Common myeloid progenitor, CD34-positive (primary cell): ENCODE measurements at regions not wholly inside any gene's neighbourhood (a gene's known extent, or its start where the extent isn't known, plus 50 kb on each side); places are given as distances from the start of the nearest gene placed in this dataset.

Source experiments
- CTCF ChIA-PET: fragments of 350-600 bp; sonication (Branson Sonifier 250); formaldehyde crosslinking; loops from one replicate; lab custom pipeline; 2021; ENCODE audit warnings: antibody characterized with exemption; lab: Charles Lee
- POLR2A ChIA-PET: fragments of 350-600 bp; sonication (Branson Sonifier 250); formaldehyde crosslinking; loops from one replicate; lab custom pipeline; 2021; ENCODE audit warnings: antibody characterized with exemption; lab: Charles Lee
- DNase-seq, 3 donors: peaks; one replicate each; pipeline versions ENCODE4 v3.0.0 to v3.0.0-alpha.2; 2013
- H3K27ac ChIP-seq, 2 experiments: 1 replicate in 1 of 2; 2 replicates in 1 of 2; pipeline ENCODE4 v1.7.0; 2013; ENCODE audit warnings: inconsistent platforms in 2 of 2, low read length in 2 of 2, mild to moderate bottlenecking in 2 of 2, low read depth in 1 of 2, moderate library complexity in 1 of 2; ENCODE audit not compliant: severe bottlenecking in 2 of 2, insufficient read depth in 1 of 2, poor library complexity in 1 of 2
- H3K27me3 ChIP-seq, 5 experiments: replicated peaks in 2 of 5; 1 replicate in 3 of 5; 2 replicates in 2 of 5; pipeline versions ENCODE4 v1.6.1 to v1.7.0; 2013; ENCODE audit warnings: low read length in 4 of 5, mild to moderate bottlenecking in 2 of 5, moderate library complexity in 2 of 5, inconsistent platforms in 1 of 5; ENCODE audit not compliant: insufficient read depth in 5 of 5, control insufficient read depth in 4 of 5
- H3K36me3 ChIP-seq, 4 experiments: 1 replicate in 2 of 4; 2 replicates in 2 of 4; pipeline versions ENCODE4 v1.6.1 to v1.7.0; 2013; ENCODE audit warnings: low read length in 3 of 4, control low read depth in 1 of 4, mild to moderate bottlenecking in 1 of 4; ENCODE audit not compliant: control insufficient read depth in 4 of 4, insufficient read depth in 4 of 4
- H3K4me1 ChIP-seq, 4 experiments: 1 replicate in 3 of 4; 2 replicates in 1 of 4; pipeline versions ENCODE4 v1.6.1 to v1.7.1; 2013; ENCODE audit warnings: low read length in 3 of 4, mild to moderate bottlenecking in 3 of 4, control low read depth in 1 of 4, inconsistent platforms in 1 of 4, moderate library complexity in 1 of 4; ENCODE audit not compliant: control insufficient read depth in 4 of 4, insufficient read depth in 4 of 4; ENCODE audit errors: control extremely low read depth in 1 of 4
- H3K4me3 ChIP-seq, 7 experiments: 1 replicate in 4 of 7; 2 replicates in 3 of 7; pipeline versions ENCODE4 v1.5.1 to v1.7.0; 2013; ENCODE audit warnings: mild to moderate bottlenecking in 7 of 7, low read length in 6 of 7, moderate library complexity in 6 of 7, inconsistent platforms in 2 of 7, low read depth in 2 of 7, control low read depth in 1 of 7; ENCODE audit not compliant: insufficient read depth in 4 of 7, control insufficient read depth in 1 of 7; ENCODE audit errors: extremely low read depth in 1 of 7
- H3K9me3 ChIP-seq, 5 experiments: 1 replicate in 4 of 5; 2 replicates in 1 of 5; pipeline versions ENCODE4 v1.6.1 to v1.7.1; 2013; ENCODE audit warnings: low read length in 4 of 5, mild to moderate bottlenecking in 2 of 5, inconsistent platforms in 1 of 5, low read depth in 1 of 5, moderate library complexity in 1 of 5; ENCODE audit not compliant: control insufficient read depth in 4 of 5, insufficient read depth in 2 of 5; ENCODE audit errors: control extremely low read depth in 1 of 5
- WGBS: methylation state at CpG from one replicate; pipeline ENCODE4 v1.1.5; 2013; ENCODE audit not compliant: insufficient coverage; 5-methylcytosine and 5-hydroxymethylcytosine counted together

DNA sequence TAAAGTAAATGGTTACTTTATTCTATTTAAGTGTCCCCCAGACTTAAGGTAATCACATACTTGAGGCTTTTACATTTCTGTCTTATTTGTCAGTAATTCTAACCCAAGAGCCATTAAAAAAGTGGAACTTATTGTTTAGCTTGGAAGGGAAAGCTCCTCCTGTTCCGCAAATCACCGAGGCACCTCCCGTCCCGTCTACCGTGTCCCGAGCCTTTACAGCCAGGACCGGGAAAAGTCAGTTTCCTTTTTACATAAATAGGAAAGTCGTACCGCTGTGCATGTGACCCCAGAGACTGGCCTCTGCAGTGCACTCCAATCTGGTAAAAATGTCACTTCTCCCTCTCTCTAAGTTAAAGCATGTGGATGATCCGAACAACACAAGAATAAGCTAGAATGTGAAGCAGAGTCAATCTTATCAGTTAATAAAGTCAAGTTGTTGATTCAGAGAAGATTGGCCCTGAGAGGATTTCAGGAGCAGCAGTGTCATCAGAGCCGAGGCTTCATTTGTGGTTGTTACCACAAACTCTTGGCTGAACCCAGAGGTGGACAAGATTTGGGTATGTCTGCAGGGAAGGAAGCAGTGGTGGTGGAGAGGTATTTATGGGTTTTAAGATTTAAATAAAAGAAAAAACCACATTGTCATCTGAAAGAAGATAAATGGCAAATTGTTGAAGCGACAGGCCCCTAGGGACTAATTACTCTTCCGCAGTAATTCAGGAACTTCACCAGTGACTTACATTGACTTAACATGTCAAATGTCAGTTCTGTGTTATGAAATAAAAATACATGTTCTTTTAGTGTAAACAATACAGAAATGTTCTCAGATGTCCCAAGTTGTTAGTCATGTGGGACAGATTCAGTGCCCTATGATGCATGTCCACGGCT is 316.6 kb upstream of the ZNF32 start:
- no peaks in the 10 kb centered on the region for H3K36me3 ChIP-seq
- no peaks in the 10 kb centered on the region for H3K9me3 ChIP-seq
- WGBS, result 1% methylated on average over 11 of the region's 14 CpGs
- peak in 2 of 3 donors; percentile 68 to 75 for DNase-seq
- H3K4me1 ChIP-seq, result peaks cover 0 to 27% (median 20%) of the 10 kb centered on the region in 4 experiments
- ChIA-PET CTCF (interaction anchor here (1.8 to 3.0 kb wide), 2 partner anchors 21 to 24 kb away, joined by 6 read pairs; no protein-coding TSS in a partner anchor), POLR2A (no interaction called here)
- H3K27ac ChIP-seq, result no peak overlapping the region
- peaks cover 0 to 78% (median 32%) of the 10 kb centered on the region in 5 experiments for H3K27me3 ChIP-seq
- peak overlapping the region in 3 of 7 experiments; percentile 28 to 35 (median 32) for H3K4me3 ChIP-seq

DNA sequence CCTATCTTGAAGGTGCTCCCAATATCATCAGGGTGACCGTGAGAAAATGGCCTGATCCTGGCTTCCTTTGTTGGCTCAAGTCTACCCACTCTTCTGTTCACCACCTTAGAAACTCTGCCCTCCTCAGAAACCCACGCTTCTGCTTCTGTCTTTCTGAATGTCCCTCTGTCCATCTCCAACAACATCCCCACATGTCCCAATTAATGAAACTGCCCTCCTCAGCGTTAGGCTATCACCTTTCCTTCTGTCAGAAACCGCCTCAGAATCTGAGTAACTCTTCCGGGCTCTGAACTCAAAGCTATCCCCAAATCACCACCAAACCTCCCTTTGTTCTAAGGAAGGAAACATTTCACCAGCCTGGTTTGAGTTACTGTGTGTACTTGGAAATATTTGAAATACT is 315.8 kb upstream of the ZNF32 start:
- ChIA-PET POLR2A (no interaction called here), CTCF (interaction anchor here (1.8 to 3.0 kb wide), 2 partner anchors 20 to 24 kb away, joined by 6 read pairs; no protein-coding TSS in a partner anchor)
- WGBS, result 90% methylated on average over 2 of the region's 5 CpGs
- no peak overlapping the region for H3K4me3 ChIP-seq
- no peak for DNase-seq
- H3K36me3 ChIP-seq, result no peaks in the 10 kb centered on the region
- H3K27me3 ChIP-seq, result peaks cover 0 to 73% (median 32%) of the 10 kb centered on the region in 5 experiments
- no peak overlapping the region for H3K27ac ChIP-seq
- peaks cover 0 to 27% (median 20%) of the 10 kb centered on the region in 4 experiments for H3K4me1 ChIP-seq
- no peaks in the 10 kb centered on the region for H3K9me3 ChIP-seq

- H3K4me3 ChIP-seq, result no peak overlapping the region
- H3K27me3 ChIP-seq, result peaks cover 0 to 72% (median 33%) of the 10 kb centered on the region in 5 experiments
- no peak for DNase-seq
- CTCF ChIA-PET, result interaction anchor here (1.2 to 3.0 kb wide), 3 partner anchors 19 to 274 kb away, joined by 3 to 6 read pairs (median 6); no protein-coding TSS in a partner anchor
- no peaks in the 10 kb centered on the region for H3K9me3 ChIP-seq
- H3K27ac ChIP-seq, result no peak overlapping the region
- H3K4me1 ChIP-seq, result peaks cover 0 to 27% (median 20%) of the 10 kb centered on the region in 4 experiments
- no peaks in the 10 kb centered on the region for H3K36me3 ChIP-seq
- WGBS, result 49% methylated on average over 10 of the region's 10 CpGs
- POLR2A ChIA-PET, result no interaction called here
Observed at GRCh38 chr10:43963793-43964425, 315.2 kb upstream of the ZNF32 start.

DNA sequence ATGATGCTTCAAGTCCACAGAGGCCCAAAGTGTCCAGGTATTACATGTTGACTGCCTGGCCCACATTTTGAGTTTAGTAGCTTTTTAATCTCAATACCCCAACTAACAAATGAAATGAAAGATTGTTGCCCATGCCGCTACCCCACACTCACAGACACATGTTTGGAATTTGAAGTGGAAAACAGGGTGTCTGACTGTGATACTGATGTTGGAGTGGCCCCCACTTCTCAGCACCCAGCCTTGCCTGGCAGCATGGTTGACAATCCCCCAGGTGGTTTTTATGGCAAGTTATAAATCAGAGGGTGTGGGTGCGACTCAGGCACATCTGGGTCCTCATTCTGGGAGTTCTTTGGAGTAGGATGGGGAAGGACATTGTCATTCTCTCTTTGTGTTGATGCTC is 314.7 kb upstream of the ZNF32 start:
- ChIA-PET POLR2A (no interaction called here), CTCF (interaction anchor here (1.2 to 3.0 kb wide), 3 partner anchors 19 to 274 kb away, joined by 3 to 6 read pairs (median 6); no protein-coding TSS in a partner anchor)
- Histone ChIP-seq H3K27ac (no peak overlapping the region), H3K9me3 (no peaks in the 10 kb centered on the region), H3K4me1 (peaks cover 0 to 27% (median 20%) of the 10 kb centered on the region in 4 experiments), H3K27me3 (peaks cover 0 to 71% (median 34%) of the 10 kb centered on the region in 5 experiments), H3K36me3 (no peaks in the 10 kb centered on the region), H3K4me3 (no peak overlapping the region)
- 88% methylated on average over 1 of the region's 2 CpGs for WGBS
- DNase-seq, result no peak

DNA sequence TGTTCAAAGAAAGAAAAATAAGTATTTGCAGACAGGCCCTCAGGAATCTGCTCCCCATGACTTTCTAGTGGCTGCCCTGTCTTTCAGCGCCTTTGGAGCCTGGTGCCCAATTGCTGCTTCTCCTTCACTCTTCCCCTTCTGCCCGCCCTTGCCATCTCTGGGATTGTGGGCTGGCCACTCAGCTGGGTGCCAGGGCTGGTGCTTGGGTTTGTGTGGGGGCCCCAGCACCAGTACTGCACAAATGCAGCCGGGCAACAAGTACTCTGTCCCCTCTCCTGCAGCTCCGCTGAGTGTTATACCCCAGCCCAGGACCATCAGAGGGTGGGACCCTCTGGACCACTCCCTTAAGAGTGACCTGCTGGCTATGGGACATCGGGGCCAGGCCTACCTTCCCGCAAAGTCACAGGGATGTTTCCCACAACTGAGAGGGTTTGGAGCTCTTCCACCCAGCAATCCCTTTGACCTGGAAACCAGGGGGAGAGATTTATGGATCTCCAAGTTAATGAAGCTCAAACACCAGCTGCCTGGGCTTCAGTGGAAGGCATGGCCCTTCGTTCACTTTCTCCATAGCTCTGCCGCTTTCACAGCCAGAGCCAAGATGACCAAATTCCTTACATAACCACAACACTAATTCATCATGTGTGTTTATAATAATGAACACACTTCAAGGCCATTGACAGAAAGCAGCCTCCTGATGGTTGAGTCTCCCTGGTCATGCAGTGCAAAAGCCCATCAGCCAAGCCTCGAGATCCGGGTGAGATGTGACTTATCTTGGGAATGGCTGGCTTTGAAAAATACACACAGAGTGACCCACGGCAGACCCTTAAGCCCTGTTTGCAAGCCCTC is 313.9 kb upstream of the ZNF32 start:
- Histone ChIP-seq H3K4me1 (peaks cover 0 to 27% (median 20%) of the 10 kb centered on the region in 4 experiments), H3K9me3 (no peaks in the 10 kb centered on the region), H3K4me3 (no peak overlapping the region), H3K36me3 (no peaks in the 10 kb centered on the region), H3K27ac (no peak overlapping the region), H3K27me3 (peaks cover 0 to 71% (median 29%) of the 10 kb centered on the region in 5 experiments)
- 100% methylated on average over 4 of the region's 11 CpGs for WGBS
- ChIA-PET POLR2A (no interaction called here), CTCF (interaction anchor here (0.7 to 3.0 kb wide), 3 partner anchors 18 to 273 kb away, joined by 3 to 6 read pairs (median 3); no protein-coding TSS in a partner anchor)
- no peak for DNase-seq

DNA sequence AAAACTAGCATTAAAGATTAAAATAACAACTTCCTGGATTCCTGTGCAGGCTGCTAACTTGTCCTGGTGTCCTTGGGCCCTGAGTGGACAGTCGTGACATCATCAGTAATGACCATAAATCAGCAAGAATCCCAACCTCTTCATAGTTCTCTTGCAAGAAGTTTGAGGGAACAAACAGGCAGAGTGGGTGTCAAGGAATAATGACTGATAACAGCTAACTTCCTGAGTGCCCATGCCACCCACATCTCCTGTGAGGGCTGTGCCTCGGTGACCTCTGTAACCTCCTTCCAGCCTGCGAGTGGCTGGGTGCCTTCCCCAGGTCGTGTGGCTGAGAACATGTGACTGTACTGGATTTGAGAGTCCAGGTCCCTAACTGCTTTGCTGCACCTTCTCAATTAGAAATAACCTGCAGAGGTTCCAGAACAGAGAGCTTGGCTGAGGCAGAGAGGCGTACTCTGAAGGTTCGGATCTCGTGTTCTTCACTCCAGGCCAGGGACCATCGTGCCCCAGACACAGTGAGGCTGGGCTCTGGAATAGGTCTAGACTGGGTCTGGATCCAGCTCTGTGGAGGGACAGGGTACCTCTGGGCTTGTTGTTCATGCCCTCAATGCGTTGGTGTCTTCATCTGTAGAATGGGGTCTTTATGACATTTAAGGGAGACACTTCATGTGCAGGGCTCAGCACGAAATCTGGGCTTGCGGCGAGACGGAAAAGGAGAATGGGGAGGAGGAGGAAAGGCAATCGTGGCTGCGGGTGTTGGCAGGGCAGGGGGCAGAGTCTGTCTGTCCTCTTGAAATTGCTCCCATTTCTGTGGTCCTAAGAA is 313.1 kb upstream of the ZNF32 start:
- H3K36me3 ChIP-seq, result no peaks in the 10 kb centered on the region
- H3K4me1 ChIP-seq, result peaks cover 0 to 27% (median 20%) of the 10 kb centered on the region in 4 experiments
- no peak for DNase-seq
- ChIA-PET POLR2A (no interaction called here), CTCF (no interaction called here)
- no peak overlapping the region for H3K27ac ChIP-seq
- peaks cover 0 to 71% (median 30%) of the 10 kb centered on the region in 5 experiments for H3K27me3 ChIP-seq
- WGBS, result 91% methylated on average over 12 of the region's 15 CpGs
- no peak overlapping the region for H3K4me3 ChIP-seq
- H3K9me3 ChIP-seq, result no peaks in the 10 kb centered on the region
